Mammary epithelial cell (primary cell): ENCODE measurements at regions not wholly inside any gene's neighbourhood (a gene's known extent, or its start where the extent isn't known, plus 50 kb on each side); places are given as distances from the start of the nearest gene placed in this dataset.

Experiments used
- CTCF ChIP-seq, 2 donors: IDR thresholded peaks in 1 of 2; conservative IDR thresholded peaks in 1 of 2; 2 replicates each; pipeline ENCODE4 v1.5.1; 2011 to 2012; ENCODE audit warnings: inconsistent platforms in 2 of 2, low read length in 2 of 2, mild to moderate bottlenecking in 2 of 2, control low read depth in 1 of 2, low read depth in 1 of 2; ENCODE audit not compliant: insufficient read depth in 1 of 2; ENCODE audit errors: extremely low read depth in 1 of 2
- EZH2 ChIP-seq: IDR thresholded peaks from 2 replicates; pipeline ENCODE4 v1.6.1; 2012; ENCODE audit warnings: low read length, inconsistent platforms, borderline replicate concordance

DNA sequence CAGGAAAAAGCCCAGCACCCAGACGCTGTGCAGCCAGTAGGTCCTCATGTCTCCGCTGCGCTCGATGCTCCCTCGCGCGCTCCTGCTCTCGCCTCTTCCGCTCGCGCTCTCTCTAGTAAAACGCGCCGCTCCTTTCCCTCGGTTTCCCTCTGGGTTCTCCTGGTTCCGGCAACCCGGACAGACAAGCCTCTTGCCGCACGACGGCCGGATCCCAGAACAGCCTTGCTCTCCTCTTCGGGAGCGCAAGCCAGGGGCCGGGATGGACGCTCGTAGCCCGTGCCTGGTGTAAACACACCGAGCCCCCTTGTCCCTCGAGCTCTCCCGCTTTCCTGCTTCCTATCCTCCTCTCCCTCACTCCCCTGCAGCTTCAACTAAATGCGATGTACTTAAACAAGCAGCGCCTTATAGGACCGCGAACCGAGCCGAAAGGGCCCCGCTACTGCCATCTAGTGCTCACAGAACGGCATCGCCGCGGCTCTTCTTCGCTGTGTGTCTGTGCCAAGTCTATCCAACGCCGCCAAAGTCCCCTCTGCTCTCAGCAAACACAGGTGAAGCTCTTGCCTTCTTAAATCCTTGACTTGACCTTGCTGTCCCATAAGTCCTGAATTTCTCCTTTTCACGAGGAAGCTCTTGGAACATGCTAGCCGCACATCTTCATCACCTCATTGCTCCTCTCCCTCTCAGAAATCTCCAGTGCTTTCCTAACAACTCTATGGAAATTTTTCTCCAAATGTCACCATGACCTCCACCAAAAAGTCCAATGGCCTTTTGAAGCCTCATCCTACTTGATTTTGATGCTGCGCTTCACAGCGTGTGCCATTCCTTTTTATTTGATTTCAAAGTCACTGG lies 1037.2 kb downstream of the IGSF11 start:
- TF ChIP-seq CTCF (conservative IDR thresholded peaks at IDR 0.05 in 1 of 2, IDR thresholded peaks at IDR 0.05 in 1 of 2; ENCODE audit: extremely low read depth in 1 of 2, insufficient read depth in 1 of 2, low read depth in 1 of 2, low read length in 2 of 2): peak; percentile 91 to 97
- TF ChIP-seq EZH2: no peak
